BLaER1 (cell line): ENCODE measurements at regions not wholly inside any gene's neighbourhood (a gene's known extent, or its start where the extent isn't known, plus 50 kb on each side); places are given as distances from the start of the nearest gene placed in this dataset.

Experiments
- H3K27ac ChIP-seq: shearing (Covaris generic); formaldehyde crosslinking; 2 replicates; pipeline ENCODE4 v1.8.1; 2022
- H3K27me3 ChIP-seq: shearing (Covaris generic); formaldehyde crosslinking; 2 replicates; pipeline ENCODE4 v1.8.1; 2022
- H3K36me3 ChIP-seq: shearing (Covaris generic); formaldehyde crosslinking; 2 replicates; pipeline ENCODE4 v1.8.1; 2022
- H3K4me1 ChIP-seq: shearing (Covaris generic); formaldehyde crosslinking; 2 replicates; pipeline ENCODE4 v1.8.1; 2022
- H3K4me2 ChIP-seq: shearing (Covaris generic); formaldehyde crosslinking; 2 replicates; pipeline ENCODE4 v1.8.1; 2022
- H3K4me3 ChIP-seq: shearing (Covaris generic); formaldehyde crosslinking; 2 replicates; pipeline ENCODE4 v1.8.1; 2022
- H3K9ac ChIP-seq: shearing (Covaris generic); formaldehyde crosslinking; 2 replicates; pipeline ENCODE4 v1.8.1; 2022
- H3K9me3 ChIP-seq: shearing (Covaris generic); formaldehyde crosslinking; 2 replicates; pipeline ENCODE4 v1.8.1; 2022
- H4K20me1 ChIP-seq: shearing (Covaris generic); formaldehyde crosslinking; 2 replicates; pipeline ENCODE4 v1.8.1; 2022
- Cebpa-rat ChIP-seq: shearing (Covaris generic); IDR thresholded peaks from 2 replicates; pipeline ENCODE4 v1.8.1; 2022

DNA sequence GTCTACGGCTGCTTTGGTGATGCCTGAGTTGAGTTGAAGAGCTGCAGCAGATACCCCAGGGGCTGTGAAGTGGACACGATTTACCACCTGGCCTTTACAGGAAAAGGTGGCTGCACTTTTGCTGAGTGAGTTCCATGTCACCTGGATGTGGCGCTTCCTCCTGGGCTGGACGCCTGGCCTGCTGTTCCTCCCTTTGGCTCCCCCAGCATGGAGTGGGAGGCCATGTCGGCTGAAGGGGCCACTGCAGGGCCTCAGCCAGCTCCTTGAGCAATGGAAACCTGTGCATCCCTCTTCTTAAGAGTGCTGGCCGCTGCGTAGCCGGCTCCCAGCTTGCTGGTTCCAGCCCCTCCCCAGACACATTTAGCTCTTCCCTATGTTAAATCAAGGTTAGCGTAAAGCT lies 221.0 kb downstream of the GLRX3 start:
- no peaks in the 10 kb centered on the region for H3K9me3 ChIP-seq
- peaks cover 49% of the 10 kb centered on the region for H3K4me1 ChIP-seq
- H3K9ac ChIP-seq: no peak overlapping the region
- H3K4me2 ChIP-seq: no peak overlapping the region
- no peaks in the 10 kb centered on the region for H4K20me1 ChIP-seq
- H3K4me3 ChIP-seq: no peak overlapping the region
- no peak overlapping the region for H3K27ac ChIP-seq
- H3K36me3 ChIP-seq: no peaks in the 10 kb centered on the region
- H3K27me3 ChIP-seq: no peaks in the 10 kb centered on the region
- TF ChIP-seq Cebpa-rat: no peak

DNA sequence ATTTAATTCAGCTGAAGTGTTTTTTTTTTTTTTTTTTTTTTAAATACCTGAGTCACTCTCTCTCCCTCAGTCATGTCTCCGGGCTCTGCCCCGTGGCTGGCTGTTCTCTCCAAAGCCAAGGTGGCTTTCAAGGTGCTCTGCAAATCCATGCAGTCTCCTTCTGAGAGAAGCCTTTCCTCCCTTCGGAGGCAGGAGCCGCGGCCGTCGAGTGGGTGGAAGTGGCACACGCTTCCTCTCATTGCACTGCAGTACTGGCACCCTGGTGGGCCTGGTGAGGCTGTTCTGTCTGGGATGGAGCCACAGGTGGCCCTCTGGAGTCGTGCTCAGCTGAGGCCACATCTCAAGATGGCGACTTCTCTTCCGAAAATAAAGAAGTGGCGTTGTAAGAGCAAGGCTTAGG lies 221.8 kb downstream of the GLRX3 start:
- no peak overlapping the region for H3K4me2 ChIP-seq
- no peaks in the 10 kb centered on the region for H3K36me3 ChIP-seq
- no peaks in the 10 kb centered on the region for H4K20me1 ChIP-seq
- TF ChIP-seq Cebpa-rat: no peak
- no peak overlapping the region for H3K9ac ChIP-seq
- peaks cover 54% of the 10 kb centered on the region for H3K4me1 ChIP-seq
- H3K27ac ChIP-seq: no peak overlapping the region
- H3K4me3 ChIP-seq: no peak overlapping the region
- H3K27me3 ChIP-seq: no peaks in the 10 kb centered on the region
- no peaks in the 10 kb centered on the region for H3K9me3 ChIP-seq

DNA sequence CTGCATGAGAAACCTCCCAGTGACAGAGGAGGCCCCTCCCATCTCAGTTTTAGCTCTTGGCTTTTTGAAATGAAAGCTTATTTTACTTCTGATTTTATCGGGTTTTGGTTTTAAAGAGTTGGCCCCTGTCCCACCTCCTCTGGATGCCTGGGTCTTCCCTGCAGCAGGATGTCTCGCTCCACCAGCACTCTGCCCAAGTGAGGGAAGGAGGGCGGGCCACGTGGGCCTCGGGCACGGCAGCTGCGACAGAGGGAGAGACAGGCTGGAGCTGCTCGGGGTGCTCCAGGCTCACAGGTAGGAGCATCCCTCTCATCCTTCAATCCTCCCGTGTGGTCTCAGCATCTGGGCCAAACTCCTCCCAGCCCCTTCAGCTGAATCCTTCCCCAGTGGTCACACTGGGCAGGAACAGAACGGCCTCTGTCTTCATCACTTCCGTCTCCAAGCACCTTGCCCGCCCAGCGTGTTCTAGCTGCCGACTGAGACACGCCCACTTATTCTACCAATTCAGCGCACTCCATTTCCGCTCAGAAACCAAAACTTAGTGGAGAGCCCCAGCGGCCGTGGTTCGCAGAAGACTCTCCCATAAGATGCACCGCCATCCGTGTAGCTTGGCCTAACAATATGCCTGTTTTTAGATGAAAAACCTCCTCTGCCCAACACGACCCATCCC lies 222.9 kb downstream of the GLRX3 start:
- H3K36me3 ChIP-seq: no peaks in the 10 kb centered on the region
- peaks cover 52% of the 10 kb centered on the region for H3K4me1 ChIP-seq
- 0 out of 2 replicates have a peak overlapping the region, but pooled peaks have one; percentile 55 for H3K4me2 ChIP-seq
- H3K9me3 ChIP-seq: no peaks in the 10 kb centered on the region
- H4K20me1 ChIP-seq: no peaks in the 10 kb centered on the region
- no peak for TF ChIP-seq Cebpa-rat
- H3K9ac ChIP-seq: no peak overlapping the region
- no peaks in the 10 kb centered on the region for H3K27me3 ChIP-seq
- no peak overlapping the region for H3K4me3 ChIP-seq
- H3K27ac ChIP-seq: no peak overlapping the region

DNA sequence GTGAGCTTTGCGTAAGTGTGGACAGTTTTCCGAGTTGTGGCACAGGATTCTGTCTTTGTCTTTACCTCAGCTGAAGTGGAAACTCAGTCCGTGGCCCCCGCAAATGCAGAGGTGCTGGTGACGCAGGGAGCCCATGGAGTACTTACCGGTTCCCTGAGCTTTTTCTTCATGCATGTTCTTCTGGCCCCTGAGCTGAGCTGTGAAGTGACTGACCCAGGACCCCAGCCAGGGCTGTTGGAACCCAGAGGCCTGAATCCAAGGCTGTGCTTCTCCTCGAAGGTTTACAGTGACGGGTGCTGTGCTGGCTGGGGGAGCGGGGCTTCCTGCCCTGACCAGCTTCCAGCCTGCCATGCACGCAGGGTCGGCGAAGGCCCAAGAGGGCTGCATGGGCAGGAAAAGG lies 223.5 kb downstream of the GLRX3 start:
- Histone ChIP-seq H3K9ac (no peak overlapping the region), H3K9me3 (no peaks in the 10 kb centered on the region), H3K4me1 (peaks cover 46% of the 10 kb centered on the region), H3K27me3 (no peaks in the 10 kb centered on the region), H3K4me3 (no peak overlapping the region), H3K4me2 (peak overlapping the region; percentile 55), H4K20me1 (no peaks in the 10 kb centered on the region), H3K36me3 (no peaks in the 10 kb centered on the region), H3K27ac (no peak overlapping the region)
- TF ChIP-seq Cebpa-rat: no peak

DNA sequence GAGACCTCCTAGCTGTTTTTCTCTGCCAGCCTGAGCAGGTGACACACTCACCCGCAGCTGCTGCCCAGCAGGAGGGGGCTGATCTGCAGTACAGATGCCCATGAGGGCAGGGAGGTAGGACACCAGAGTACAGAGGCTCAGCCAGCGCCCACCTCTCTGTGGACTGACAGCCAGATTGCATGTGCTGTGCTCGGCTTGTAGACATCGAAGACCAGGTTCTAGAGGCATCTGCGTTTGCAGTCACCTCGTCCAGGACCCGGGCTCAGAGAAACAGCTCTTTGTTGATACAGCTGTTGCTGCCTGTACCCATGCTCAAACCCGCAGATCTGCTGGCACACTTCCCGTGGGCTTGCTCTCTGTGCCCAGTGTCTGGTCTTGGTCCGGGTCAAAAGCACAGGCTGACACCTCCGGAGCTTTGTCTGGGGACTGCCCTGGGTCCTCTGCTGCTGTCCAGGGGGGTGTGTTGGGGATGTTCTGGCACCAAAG lies 224.7 kb downstream of the GLRX3 start:
- H3K27ac ChIP-seq: no peak overlapping the region
- H3K4me3 ChIP-seq: no peak overlapping the region
- TF ChIP-seq Cebpa-rat: no peak
- H4K20me1 ChIP-seq: no peaks in the 10 kb centered on the region
- H3K27me3 ChIP-seq: no peaks in the 10 kb centered on the region
- H3K4me1 ChIP-seq: peaks cover 35% of the 10 kb centered on the region
- H3K9me3 ChIP-seq: no peaks in the 10 kb centered on the region
- H3K9ac ChIP-seq: no peak overlapping the region
- H3K4me2 ChIP-seq: 0 out of 2 replicates have a peak overlapping the region, but pooled peaks have one; percentile 26
- no peaks in the 10 kb centered on the region for H3K36me3 ChIP-seq

DNA sequence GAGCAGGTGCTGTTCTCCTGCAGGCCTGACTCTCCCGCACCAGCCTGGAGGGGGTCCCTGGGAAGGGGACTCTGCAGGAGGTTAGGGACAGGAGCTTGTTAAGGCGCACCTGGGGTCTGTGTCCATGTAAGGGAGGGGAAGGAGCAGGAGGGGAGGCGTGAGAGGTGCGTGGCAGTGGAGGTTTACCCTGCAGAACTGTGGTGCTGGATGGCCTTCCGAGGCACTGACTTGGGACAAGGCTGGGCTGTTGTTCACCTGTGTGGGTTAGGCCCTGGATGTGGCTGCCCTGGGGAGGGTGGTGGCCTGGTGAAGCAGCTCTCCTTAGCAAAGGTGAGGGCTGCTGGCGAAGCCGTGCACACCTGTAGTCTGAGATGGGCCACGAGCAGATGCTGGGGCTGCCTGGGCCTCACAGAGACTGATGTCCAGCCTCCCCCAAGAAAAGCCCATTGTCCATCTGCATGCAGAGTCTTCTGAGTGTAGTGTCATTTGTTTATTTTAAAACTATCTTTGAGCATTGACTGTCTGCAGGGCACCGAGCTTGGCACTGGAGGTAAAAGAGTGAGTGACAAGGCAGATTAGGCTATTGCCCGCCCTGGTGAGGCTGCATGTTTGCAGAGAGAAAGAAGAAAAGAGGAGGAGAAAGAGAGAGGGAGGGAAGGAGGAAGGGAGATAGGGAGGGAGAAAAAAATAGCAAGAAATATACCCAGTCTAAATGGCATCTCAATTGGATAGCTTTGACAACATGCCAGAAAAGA lies 225.3 kb downstream of the GLRX3 start:
- H4K20me1 ChIP-seq: no peaks in the 10 kb centered on the region
- peak overlapping the region; percentile 4; the same call in 1 of the 2 replicates for H3K4me2 ChIP-seq
- H3K36me3 ChIP-seq: no peaks in the 10 kb centered on the region
- H3K27ac ChIP-seq: no peak overlapping the region
- no peaks in the 10 kb centered on the region for H3K9me3 ChIP-seq
- H3K4me1 ChIP-seq: peaks cover 30% of the 10 kb centered on the region
- TF ChIP-seq Cebpa-rat: no peak
- H3K27me3 ChIP-seq: no peaks in the 10 kb centered on the region
- H3K9ac ChIP-seq: no peak overlapping the region
- H3K4me3 ChIP-seq: no peak overlapping the region

DNA sequence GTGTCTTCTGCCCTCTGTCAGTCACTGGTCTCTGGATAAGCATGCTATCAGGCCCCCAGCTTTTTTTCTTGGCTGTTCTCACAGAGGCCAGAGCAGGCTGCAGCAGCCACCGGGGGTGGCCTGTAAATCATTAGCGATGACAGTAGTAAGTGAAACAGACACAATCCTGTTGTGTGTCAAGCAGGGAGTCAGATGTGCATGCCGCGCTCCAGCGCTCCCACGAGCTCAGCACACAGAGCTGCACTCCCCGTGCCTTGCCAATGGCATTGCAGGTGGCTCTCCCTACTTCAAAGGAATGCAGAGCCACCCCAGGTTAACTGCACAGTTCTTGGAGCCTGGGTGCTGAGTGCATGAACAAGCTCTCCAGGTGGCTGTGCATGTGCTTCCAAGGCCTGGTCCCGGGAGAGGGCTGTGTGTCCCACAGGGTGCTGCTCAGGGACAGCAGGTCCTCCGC lies 226.1 kb downstream of the GLRX3 start:
- H3K4me2 ChIP-seq: peak overlapping the region; percentile 4; the same call in 1 of the 2 replicates
- H3K9me3 ChIP-seq: no peaks in the 10 kb centered on the region
- H3K27ac ChIP-seq: no peak overlapping the region
- no peaks in the 10 kb centered on the region for H3K27me3 ChIP-seq
- no peak overlapping the region for H3K9ac ChIP-seq
- H3K4me3 ChIP-seq: no peak overlapping the region
- no peak for TF ChIP-seq Cebpa-rat
- no peaks in the 10 kb centered on the region for H3K36me3 ChIP-seq
- no peaks in the 10 kb centered on the region for H4K20me1 ChIP-seq
- peaks cover 30% of the 10 kb centered on the region for H3K4me1 ChIP-seq

DNA sequence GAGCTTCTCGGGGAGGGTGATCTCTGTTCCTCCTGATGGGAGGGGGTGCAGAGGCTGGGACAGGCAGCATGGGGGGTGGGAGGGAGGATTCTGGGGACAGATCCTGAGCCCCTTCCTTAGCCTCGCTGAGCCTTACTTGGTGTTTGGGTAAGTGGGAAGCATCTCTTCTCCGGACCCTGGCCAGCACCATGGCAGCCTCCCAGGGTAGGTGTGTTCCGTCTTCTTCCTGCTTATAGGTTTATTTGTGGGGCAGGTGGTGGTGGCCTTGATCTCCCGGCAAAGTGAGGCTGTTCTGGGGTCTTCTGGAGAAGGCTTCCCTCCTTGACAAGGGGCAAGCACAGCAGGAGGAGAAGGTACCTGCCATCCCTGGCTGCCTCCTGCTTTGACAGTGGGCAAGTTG lies 226.9 kb downstream of the GLRX3 start:
- H3K27ac ChIP-seq: no peak overlapping the region
- no peak overlapping the region for H3K4me2 ChIP-seq
- H3K36me3 ChIP-seq: no peaks in the 10 kb centered on the region
- H3K27me3 ChIP-seq: no peaks in the 10 kb centered on the region
- no peak for TF ChIP-seq Cebpa-rat
- H3K4me1 ChIP-seq: peaks cover 30% of the 10 kb centered on the region
- no peaks in the 10 kb centered on the region for H4K20me1 ChIP-seq
- H3K4me3 ChIP-seq: no peak overlapping the region
- no peaks in the 10 kb centered on the region for H3K9me3 ChIP-seq
- H3K9ac ChIP-seq: no peak overlapping the region

DNA sequence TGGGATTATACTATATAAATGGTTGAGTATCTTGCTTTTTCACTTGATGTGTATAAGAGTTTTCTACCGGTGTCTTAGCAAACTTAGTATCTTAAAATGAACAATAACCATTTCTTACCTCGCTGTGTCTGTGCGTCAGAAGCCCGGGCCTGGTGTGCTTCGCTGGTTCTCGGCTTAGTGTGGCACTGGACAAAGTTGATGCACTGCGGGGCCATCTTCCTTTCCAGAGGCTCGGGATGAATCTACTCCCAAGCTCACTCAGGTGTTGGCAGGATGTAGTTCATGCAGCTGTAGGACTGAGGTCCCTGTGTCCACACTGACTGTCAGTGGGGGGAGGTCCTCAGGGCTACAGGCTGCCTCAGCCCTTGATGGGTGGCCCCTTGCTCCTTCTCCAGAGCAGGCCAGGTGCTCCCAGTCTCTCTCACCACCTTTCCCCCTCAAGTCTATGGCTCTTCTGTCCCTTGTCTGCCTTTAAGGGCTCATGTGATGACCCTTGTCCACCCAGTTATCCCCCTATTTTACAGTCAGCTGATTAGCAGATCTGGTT lies 227.8 kb downstream of the GLRX3 start:
- no peak overlapping the region for H3K9ac ChIP-seq
- H3K4me3 ChIP-seq: no peak overlapping the region
- peaks cover 28% of the 10 kb centered on the region for H3K4me1 ChIP-seq
- no peaks in the 10 kb centered on the region for H4K20me1 ChIP-seq
- H3K27me3 ChIP-seq: no peaks in the 10 kb centered on the region
- no peaks in the 10 kb centered on the region for H3K36me3 ChIP-seq
- H3K27ac ChIP-seq: no peak overlapping the region
- H3K9me3 ChIP-seq: no peaks in the 10 kb centered on the region
- H3K4me2 ChIP-seq: no peak overlapping the region
- TF ChIP-seq Cebpa-rat: no peak
